CD14-positive monocyte (primary cell): ENCODE measurements at regions not wholly inside any gene's neighbourhood (a gene's known extent, or its start where the extent isn't known, plus 50 kb on each side); places are given as distances from the start of the nearest gene placed in this dataset.

Experiments used
- DNase-seq, 3 donors: peaks; one replicate each; pipeline ENCODE4 v3.0.0-alpha.2; 2011 to 2022
- H2AFZ ChIP-seq: 2 replicates; pipeline ENCODE4 v1.6.0; 2012; ENCODE audit warnings: mild to moderate bottlenecking, low read depth, low read length, inconsistent platforms; ENCODE audit not compliant: insufficient read depth, poor library complexity, severe bottlenecking
- H3K27ac ChIP-seq, 2 donors: 1 replicate in 1 of 2; 2 replicates in 1 of 2; pipeline ENCODE4 v1.5.1; 2012 to 2013; ENCODE audit warnings: low read length in 2 of 2, control low read depth in 1 of 2, inconsistent platforms in 1 of 2, low read depth in 1 of 2, mild to moderate bottlenecking in 1 of 2
- H3K27me3 ChIP-seq, 2 donors: one replicate each; pipeline versions ENCODE4 v1.6.0 to v1.6.1; 2011 to 2013; ENCODE audit warnings: low read length in 2 of 2; ENCODE audit not compliant: control insufficient read depth in 2 of 2, insufficient read depth in 2 of 2
- H3K36me3 ChIP-seq, 2 donors: replicated peaks in 1 of 2; 1 replicate in 1 of 2; 2 replicates in 1 of 2; pipeline versions ENCODE4 v1.5.1 to v1.6.1; 2012 to 2013; ENCODE audit warnings: low read length in 2 of 2, control low read depth in 1 of 2, inconsistent platforms in 1 of 2, mild to moderate bottlenecking in 1 of 2; ENCODE audit not compliant: insufficient read depth in 2 of 2, control insufficient read depth in 1 of 2
- H3K4me1 ChIP-seq, 2 donors: 1 replicate in 1 of 2; 2 replicates in 1 of 2; pipeline versions ENCODE4 v1.5.1 to v1.6.1; 2012 to 2013; ENCODE audit warnings: low read length in 2 of 2, control low read depth in 1 of 2, inconsistent platforms in 1 of 2, mild to moderate bottlenecking in 1 of 2, moderate library complexity in 1 of 2; ENCODE audit not compliant: insufficient read depth in 2 of 2, control insufficient read depth in 1 of 2
- H3K4me2 ChIP-seq: replicated peaks from 2 replicates; pipeline ENCODE3; 2012; ENCODE audit warnings: low read length, moderate library complexity, mild to moderate bottlenecking; ENCODE audit not compliant: poor library complexity, severe bottlenecking; ENCODE audit errors: extremely low read depth
- H3K4me3 ChIP-seq, 3 experiments: fragments of 200-600 bp in 1 of 3; sonication (generic) in 1 of 3; replicated peaks in 1 of 3; 1 replicate in 2 of 3; 2 replicates in 1 of 3; pipeline ENCODE4 v1.5.1; 2011 to 2013; ENCODE audit warnings: low read length in 3 of 3, mild to moderate bottlenecking in 3 of 3, control low read depth in 2 of 3, low read depth in 2 of 3, inconsistent platforms in 1 of 3, moderate library complexity in 1 of 3
- H3K79me2 ChIP-seq: 2 replicates; pipeline ENCODE4 v1.6.0; 2012; ENCODE audit warnings: mild to moderate bottlenecking, control low read depth, inconsistent platforms, low read length, moderate library complexity; ENCODE audit not compliant: insufficient read depth
- H3K9ac ChIP-seq: 2 replicates; pipeline ENCODE4 v1.6.0; 2017; ENCODE audit warnings: low read length, mild to moderate bottlenecking; ENCODE audit not compliant: insufficient read depth, poor library complexity, severe bottlenecking
- H3K9me3 ChIP-seq, 2 donors: replicated peaks in 1 of 2; 1 replicate in 1 of 2; 2 replicates in 1 of 2; pipeline versions ENCODE4 v1.5.1 to v1.6.1; 2012 to 2013; ENCODE audit warnings: low read length in 2 of 2, control low read depth in 1 of 2; ENCODE audit not compliant: control insufficient read depth in 1 of 2, insufficient read depth in 1 of 2
- H4K20me1 ChIP-seq: 2 replicates; pipeline ENCODE4 v1.6.0; 2012; ENCODE audit warnings: mild to moderate bottlenecking, low read length, control low read depth, moderate library complexity; ENCODE audit not compliant: insufficient read depth
- H3K27ac Mint-ChIP-seq, 7 donors: one replicate each; pipeline ENCODE4 v1.8.0; 2020; ENCODE audit warnings: mild to moderate bottlenecking in 7 of 7, mixed read lengths in 7 of 7, moderate library complexity in 6 of 7, inconsistent platforms in 2 of 7
- H3K27me3 Mint-ChIP-seq, 3 donors: one replicate each; pipeline ENCODE4 v1.8.0; 2021 to 2022; ENCODE audit warnings: low read depth in 3 of 3, mild to moderate bottlenecking in 3 of 3, mixed read lengths in 3 of 3, moderate library complexity in 3 of 3, inconsistent platforms in 1 of 3
- H3K36me3 Mint-ChIP-seq, 2 donors: one replicate each; pipeline ENCODE4 v1.8.0; 2020; ENCODE audit warnings: mixed read lengths in 2 of 2, inconsistent platforms in 1 of 2, mild to moderate bottlenecking in 1 of 2
- H3K4me1 Mint-ChIP-seq: one replicate; pipeline ENCODE4 v1.8.0; 2020; ENCODE audit warnings: mild to moderate bottlenecking, mixed read lengths
- H3K4me3 Mint-ChIP-seq, 2 donors: one replicate each; pipeline ENCODE4 v1.8.0; 2020; ENCODE audit warnings: mild to moderate bottlenecking in 2 of 2, mixed read lengths in 2 of 2, moderate library complexity in 1 of 2
- H3K9me3 Mint-ChIP-seq, 7 donors: one replicate each; pipeline ENCODE4 v1.8.0; 2020 to 2022; ENCODE audit warnings: mixed read lengths in 7 of 7, mild to moderate bottlenecking in 6 of 7, moderate library complexity in 6 of 7, inconsistent platforms in 2 of 7
- WGBS: methylation state at CpG from one replicate; pipeline ENCODE4 v1.1.5; 2013; ENCODE audit warnings: missing lambda C conversion rate; ENCODE audit not compliant: insufficient coverage; 5-methylcytosine and 5-hydroxymethylcytosine counted together
- intact Hi-C, 2 donors: fragments of 100-400 bp; cut with micrococcal nuclease; formaldehyde crosslinking; loops; one replicate each; pipeline versions ENCODE4 v1.15.0 to v1.15.1; 2023
- TF ChIP-seq, protein P1 (sequence below): fragments of 200-600 bp; IDR thresholded peaks from one replicate; pipeline ENCODE4 v1.8.0; 2022; ENCODE audit warnings: antibody characterized with exemption, mild to moderate bottlenecking

- no peaks in the 10 kb centered on the region for H3K36me3 Mint-ChIP-seq
- H3K27me3 Mint-ChIP-seq, result no peaks in the 10 kb centered on the region
- H3K27ac Mint-ChIP-seq, result peak overlapping the region in 1 of 7 donors; percentile 49
- H3K4me2 ChIP-seq, result no peak overlapping the region
- no CpG with 5 or more reads among the region's 7 CpGs for WGBS
- no peaks in the 10 kb centered on the region for H3K4me1 ChIP-seq
- no peak overlapping the region for H3K4me3 ChIP-seq
- peaks cover 0 to 7% (median 4%) of the 10 kb centered on the region in 7 donors for H3K9me3 Mint-ChIP-seq
- peaks cover 6 to 12% of the 10 kb centered on the region in 2 donors for H3K9me3 ChIP-seq
- DNase-seq, result no peak
- H3K36me3 ChIP-seq, result no peaks in the 10 kb centered on the region
- H3K27ac ChIP-seq, result no peak overlapping the region
- intact Hi-C loops, result no loop called here
- no peaks in the 10 kb centered on the region for H3K4me1 Mint-ChIP-seq
- no peaks in the 10 kb centered on the region for H3K79me2 ChIP-seq
- H3K27me3 ChIP-seq, result no peaks in the 10 kb centered on the region
- no peaks in the 10 kb centered on the region for H4K20me1 ChIP-seq
- no peak overlapping the region for H3K4me3 Mint-ChIP-seq
- TF ChIP-seq, protein P1, sequence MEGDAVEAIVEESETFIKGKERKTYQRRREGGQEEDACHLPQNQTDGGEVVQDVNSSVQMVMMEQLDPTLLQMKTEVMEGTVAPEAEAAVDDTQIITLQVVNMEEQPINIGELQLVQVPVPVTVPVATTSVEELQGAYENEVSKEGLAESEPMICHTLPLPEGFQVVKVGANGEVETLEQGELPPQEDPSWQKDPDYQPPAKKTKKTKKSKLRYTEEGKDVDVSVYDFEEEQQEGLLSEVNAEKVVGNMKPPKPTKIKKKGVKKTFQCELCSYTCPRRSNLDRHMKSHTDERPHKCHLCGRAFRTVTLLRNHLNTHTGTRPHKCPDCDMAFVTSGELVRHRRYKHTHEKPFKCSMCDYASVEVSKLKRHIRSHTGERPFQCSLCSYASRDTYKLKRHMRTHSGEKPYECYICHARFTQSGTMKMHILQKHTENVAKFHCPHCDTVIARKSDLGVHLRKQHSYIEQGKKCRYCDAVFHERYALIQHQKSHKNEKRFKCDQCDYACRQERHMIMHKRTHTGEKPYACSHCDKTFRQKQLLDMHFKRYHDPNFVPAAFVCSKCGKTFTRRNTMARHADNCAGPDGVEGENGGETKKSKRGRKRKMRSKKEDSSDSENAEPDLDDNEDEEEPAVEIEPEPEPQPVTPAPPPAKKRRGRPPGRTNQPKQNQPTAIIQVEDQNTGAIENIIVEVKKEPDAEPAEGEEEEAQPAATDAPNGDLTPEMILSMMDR, result no peak
- no peak overlapping the region for H2AFZ ChIP-seq
- H3K9ac ChIP-seq, result no peak overlapping the region
These were observed 452.4 kb upstream of the GRAMD2B start for GRCh38 chr5:125970631-125971307.

GRCh38 chr5:125972706-125973105 is 450.5 kb upstream of the GRAMD2B start:
- peaks cover 0 to 4% (median 4%) of the 10 kb centered on the region in 7 donors for H3K9me3 Mint-ChIP-seq
- Histone ChIP-seq H3K9me3 (peaks cover 0 to 4% of the 10 kb centered on the region in 2 donors), H3K9ac (no peak overlapping the region), H3K4me1 (no peaks in the 10 kb centered on the region), H3K36me3 (no peaks in the 10 kb centered on the region), H3K27me3 (no peaks in the 10 kb centered on the region), H3K79me2 (no peaks in the 10 kb centered on the region), H3K27ac (no peak overlapping the region), H3K4me2 (no peak overlapping the region), H4K20me1 (no peaks in the 10 kb centered on the region), H3K4me3 (no peak overlapping the region), H2AFZ (no peak overlapping the region)
- TF ChIP-seq, protein P1, result no peak
- 100% methylated on average over 1 of the region's 3 CpGs for WGBS
- no peak overlapping the region for H3K27ac Mint-ChIP-seq
- no peaks in the 10 kb centered on the region for H3K36me3 Mint-ChIP-seq
- H3K27me3 Mint-ChIP-seq, result no peaks in the 10 kb centered on the region
- intact Hi-C loops, result no loop called here
- no peaks in the 10 kb centered on the region for H3K4me1 Mint-ChIP-seq
- no peak overlapping the region for H3K4me3 Mint-ChIP-seq
- no peak for DNase-seq
